Right renal pelvis (tissue), 4 donors: ENCODE measurements at regions not wholly inside any gene's neighbourhood (a gene's known extent, or its start where the extent isn't known, plus 50 kb on each side); places are given as distances from the start of the nearest gene placed in this dataset.
A peak's percentile ranks its signal among the peaks of the same experiment; 100 is the strongest.
"Not testable (repeated sequence)": the region's sequence is repeated elsewhere in the genome, so short reads cannot be mapped to it uniquely, and the experiment has no call there.

Source experiments
- DNase-seq, 4 donors: peaks; one replicate each; pipeline ENCODE4 v3.0.0-alpha.2; 2013; ENCODE audit warnings: low read depth in 4 of 4, low spot score in 3 of 4, missing footprints in 1 of 4

- no peak for DNase-seq
Measured at GRCh38 chr16:79885320-79885719, 284.8 kb upstream of the MAF start.

DNA sequence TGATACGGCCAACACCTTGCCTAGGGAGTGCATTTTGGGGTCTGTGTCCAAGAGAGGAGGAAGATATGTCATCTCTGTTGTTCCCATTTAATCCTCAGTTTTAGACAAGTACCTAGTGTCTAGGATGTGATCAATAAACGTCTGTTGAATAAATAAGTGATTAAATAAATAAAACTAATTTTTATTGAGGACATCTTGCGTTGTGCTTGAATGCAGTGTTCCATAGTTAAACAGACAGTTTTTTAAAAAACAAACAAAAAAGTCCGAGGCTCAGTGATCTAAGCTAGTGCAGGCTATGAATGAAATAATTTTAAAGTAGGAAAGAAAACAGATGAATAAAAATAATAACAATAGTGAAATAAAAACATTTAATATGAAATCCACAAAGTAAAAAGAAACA is 283.0 kb upstream of the MAF start:
- no peak for DNase-seq

GRCh38 chr16:79882340-79883005 is 281.9 kb upstream of the MAF start:
- DNase-seq, result no peak

GRCh38 chr16:79881107-79881506 is 280.6 kb upstream of the MAF start:
- DNase-seq, result not testable (repeated sequence)

DNA sequence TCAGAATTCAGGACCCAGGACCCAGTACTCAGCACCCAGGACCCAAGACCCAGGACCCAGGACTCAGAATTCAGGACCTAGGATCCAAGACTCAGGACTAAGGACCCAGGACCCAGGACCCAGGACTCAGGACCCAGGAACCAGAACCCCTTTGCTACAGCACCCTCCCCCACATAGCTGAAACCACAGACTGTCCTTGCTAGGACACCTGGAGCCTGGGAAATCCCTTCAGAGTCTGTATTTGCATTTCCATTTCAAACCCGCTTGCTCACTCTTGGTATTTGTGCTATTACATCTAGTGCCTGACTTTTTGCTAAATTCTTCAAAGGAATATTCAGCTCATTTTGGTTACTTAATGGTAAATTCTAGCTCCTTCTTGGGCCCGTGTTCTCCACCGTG is 275.8 kb upstream of the MAF start:
- DNase-seq, result no peak

DNA sequence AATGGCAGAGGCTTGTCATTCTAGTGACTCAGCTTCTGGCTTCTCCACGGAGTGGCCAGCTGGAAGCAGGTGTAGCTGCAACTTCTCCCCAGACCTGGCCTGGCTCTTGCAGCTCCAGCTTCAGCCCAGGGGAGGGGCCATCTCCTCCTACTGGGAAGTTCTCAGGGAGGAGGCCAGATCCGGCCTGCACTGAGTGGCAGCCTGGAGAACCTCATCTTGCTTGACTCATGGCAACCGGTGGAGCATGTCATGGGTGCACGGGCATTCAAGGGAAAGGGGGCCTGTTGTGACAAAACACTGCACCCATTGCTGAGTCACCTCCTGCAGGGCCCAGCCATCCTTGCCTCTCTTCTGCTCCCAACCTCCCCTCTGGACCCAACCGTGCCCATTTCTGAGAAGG is 273.9 kb upstream of the MAF start:
- no peak for DNase-seq

GRCh38 chr16:79873825-79874224 is 273.3 kb upstream of the MAF start:
- no peak for DNase-seq

GRCh38 chr16:79871906-79872305 is 271.4 kb upstream of the MAF start:
- DNase-seq, result peak in 1 of 4 donors; percentile 17

- no peak for DNase-seq
Measured at GRCh38 chr16:79870016-79870886, 269.7 kb upstream of the MAF start.

GRCh38 chr16:79869304-79870015 is 268.9 kb upstream of the MAF start:
- DNase-seq, result no peak

GRCh38 chr16:79868841-79869240 is 268.3 kb upstream of the MAF start:
- DNase-seq, result no peak

GRCh38 chr16:79867425-79867997 is 267.0 kb upstream of the MAF start:
- no peak for DNase-seq

- no peak for DNase-seq
Measured at GRCh38 chr16:79865918-79866317, 265.4 kb upstream of the MAF start.

DNA sequence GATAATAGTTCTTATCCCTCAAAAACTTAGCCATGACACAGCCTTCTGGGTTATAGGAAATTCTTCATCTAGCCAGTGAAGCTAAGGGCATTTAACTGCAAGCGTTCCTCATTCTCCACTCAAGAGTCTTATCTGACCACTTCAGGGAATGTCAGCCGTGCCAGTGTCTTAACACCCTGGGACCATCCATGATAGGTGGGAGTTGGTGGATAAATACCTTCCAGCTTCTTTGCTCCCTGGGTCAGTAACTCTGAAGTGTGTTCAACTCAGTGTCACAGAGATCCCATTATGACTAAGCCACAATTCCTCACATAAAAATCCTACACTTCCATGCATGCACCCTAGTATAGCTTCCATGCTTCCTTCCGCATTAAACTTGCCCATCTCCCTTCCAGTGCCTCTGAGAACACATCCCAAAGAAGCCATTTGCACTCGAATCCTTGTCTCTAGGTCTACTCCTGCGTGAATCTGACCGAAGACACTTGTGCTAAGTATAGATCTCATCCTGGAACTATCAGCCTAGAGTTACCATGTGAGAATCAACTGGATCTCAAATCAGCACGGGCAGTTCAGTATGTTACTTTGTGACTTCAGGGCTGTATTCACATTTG is 264.3 kb upstream of the MAF start:
- no peak for DNase-seq

DNA sequence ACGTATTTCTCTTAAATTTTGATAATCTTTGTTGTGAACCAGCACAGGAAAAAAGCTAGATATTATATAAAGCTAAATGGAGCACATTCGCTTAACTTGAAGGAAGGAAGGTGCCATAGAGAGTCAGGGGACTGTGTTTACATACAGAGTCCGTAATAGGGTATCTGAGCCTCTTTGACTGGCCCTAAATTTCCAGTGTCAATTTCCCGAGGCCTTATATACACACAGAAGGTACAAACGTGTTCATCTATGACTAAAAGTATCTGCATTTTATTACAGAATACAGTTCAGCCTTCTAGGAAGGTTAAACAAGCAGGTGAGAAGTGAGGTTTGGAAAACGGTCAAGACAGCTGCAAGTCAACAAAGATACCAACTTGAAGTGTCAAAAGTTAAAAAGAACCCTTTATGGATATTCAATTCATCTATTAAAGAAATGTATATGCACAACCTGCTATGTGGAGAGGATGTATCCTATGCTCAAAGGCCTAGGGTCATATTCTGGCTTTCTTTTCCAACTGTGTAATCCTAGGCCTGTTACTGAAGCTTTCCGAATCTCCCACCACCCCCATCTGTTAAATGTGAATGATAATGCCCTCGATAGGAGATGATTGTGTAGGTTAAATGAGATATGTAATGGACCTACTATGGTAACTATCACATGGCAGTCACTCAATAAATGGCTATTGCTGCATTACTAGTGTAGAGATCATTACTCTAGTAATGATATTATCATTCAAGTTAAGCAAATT is 263.7 kb upstream of the MAF start:
- DNase-seq, result no peak

GRCh38 chr16:79863128-79864031 is 262.8 kb upstream of the MAF start:
- DNase-seq, result no peak

DNA sequence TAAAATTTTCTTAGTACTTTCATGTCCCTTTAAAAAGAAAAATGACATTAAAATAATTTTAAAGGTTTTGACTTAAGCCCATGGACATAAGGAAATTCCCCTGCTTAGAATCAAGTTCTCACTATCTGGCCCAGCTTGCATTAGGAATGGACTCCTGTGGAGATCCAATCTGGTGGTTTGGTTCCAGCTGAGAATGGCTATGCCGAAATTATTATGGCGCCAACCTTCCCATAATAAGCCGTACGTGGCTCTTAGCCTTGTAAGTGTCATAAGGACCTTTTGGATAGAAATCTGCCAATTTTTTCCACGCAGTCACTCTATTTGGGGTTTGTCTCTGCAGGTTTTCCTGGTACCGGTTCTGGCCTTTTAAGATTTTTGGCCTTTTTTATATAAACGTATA is 262.1 kb upstream of the MAF start:
- DNase-seq, result no peak

DNA sequence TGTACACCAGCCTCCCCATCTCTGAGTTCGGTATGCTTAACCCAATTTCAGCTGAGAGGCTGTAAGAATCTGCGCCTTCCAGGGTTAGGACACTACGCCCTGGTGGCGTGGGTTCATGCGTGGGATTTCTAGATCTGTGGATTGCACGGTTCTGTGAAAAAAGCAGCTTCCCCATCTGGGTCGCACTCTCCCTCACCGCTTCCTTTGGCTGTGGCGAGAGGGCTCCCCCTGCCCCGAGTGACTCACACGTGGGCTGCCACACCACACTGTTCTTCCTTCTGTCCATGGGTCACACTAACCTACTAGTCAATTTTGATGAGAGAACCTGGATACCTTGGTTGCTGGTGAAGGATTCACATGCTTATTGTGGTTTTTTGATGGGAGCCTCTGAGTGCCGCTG is 256.0 kb upstream of the MAF start:
- no peak for DNase-seq

DNA sequence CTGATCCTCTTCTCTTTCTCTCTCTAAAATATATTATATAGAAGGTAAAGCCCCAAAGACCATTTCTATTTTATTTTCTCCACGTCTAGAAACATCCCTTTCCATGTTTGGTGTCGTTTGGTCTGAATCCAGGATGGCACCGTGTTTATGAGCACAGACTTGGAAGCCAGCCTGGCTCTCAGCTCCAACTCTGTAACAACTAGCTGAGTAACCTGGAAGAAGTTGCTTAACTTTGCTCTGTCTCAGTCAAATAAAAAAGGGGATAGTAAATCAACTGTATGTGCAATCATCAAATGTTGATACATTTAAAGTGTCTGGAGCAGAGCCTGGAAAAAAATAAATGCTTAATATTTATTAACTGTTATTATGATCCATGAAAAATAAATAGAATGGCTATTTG is 249.8 kb upstream of the MAF start:
- DNase-seq, result no peak
